Esophagus squamous epithelium (tissue), 4 donors: ENCODE measurements at regions not wholly inside any gene's neighbourhood (a gene's known extent, or its start where the extent isn't known, plus 50 kb on each side); places are given as distances from the start of the nearest gene placed in this dataset.

ENCODE experiments used
- CTCF ChIP-seq, 6 experiments: fragments of 450-650 bp in 4 of 6; fragments of 200-600 bp in 2 of 6; sonication (generic) in 2 of 6; IDR thresholded peaks; one replicate each; pipeline ENCODE4 v1.5.1; 2016 to 2019; ENCODE audit warnings: antibody characterized with exemption in 6 of 6, mild to moderate bottlenecking in 4 of 6, moderate library complexity in 4 of 6
- POLR2A ChIP-seq, 4 donors: fragments of 450-650 bp; IDR thresholded peaks; one replicate each; pipeline ENCODE4 v1.6.1; 2017; ENCODE audit warnings: antibody characterized with exemption in 4 of 4, mild to moderate bottlenecking in 4 of 4, moderate library complexity in 3 of 4

GRCh38 chr14:65219353-65219752, 117.0 kb upstream of the MAX start:
- TF ChIP-seq CTCF (IDR thresholded peaks at IDR 0.05): no peak
- TF ChIP-seq POLR2A (IDR thresholded peaks at IDR 0.05): no peak
